ENCODE measurements at regions not wholly inside any gene's neighbourhood (a gene's known extent, or its start where the extent isn't known, plus 50 kb on each side); places are given as distances from the start of the nearest gene placed in this dataset.

DNA sequence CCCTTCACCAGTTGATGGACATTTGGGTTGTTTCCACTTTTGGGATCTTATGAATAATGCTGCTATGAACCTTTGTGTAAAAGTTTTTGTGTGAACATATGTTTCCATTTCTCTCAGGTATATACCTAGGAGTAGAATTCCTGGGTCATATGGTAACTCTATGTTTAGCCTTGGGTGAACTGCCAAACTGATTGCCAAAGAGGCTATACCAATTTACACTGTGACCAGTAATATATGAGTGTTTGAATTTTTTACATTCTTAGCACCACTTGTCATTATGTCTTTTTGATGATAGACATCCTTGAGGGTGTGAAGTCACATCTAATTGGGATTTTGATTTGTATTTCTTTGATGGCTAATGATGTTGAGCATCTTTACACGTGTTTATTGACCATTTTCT, 290.1 kb downstream of the DUSP10 start (continued):
- TF ChIP-seq RELB (IDR thresholded peaks at IDR 0.05; ENCODE audit: low read depth): no peak

- BruUV-seq (replicated peaks): no TSS peak
- intact Hi-C loops (cut with micrococcal nuclease; ENCODE audit: unreplicated experiment) (no loop called here), in situ Hi-C loops (cut with MboI) (no loop called here)
- FAIRE-seq: no peak
- WGBS (ENCODE audit: insufficient coverage, insufficient replicate concordance, low lambda C conversion rate, missing lambda C conversion rate): 37% methylated on average over 2 of the region's 2 CpGs
- TF ChIP-seq NFIC (IDR thresholded peaks at IDR 0.05; ENCODE audit: low read depth, low read length): no peak
- TF ChIP-seq CEBPB (IDR thresholded peaks at IDR 0.05; ENCODE audit: borderline replicate concordance in 1 of 2, low read depth in 2 of 2, low read length in 2 of 2): no peak
- no peak for TF ChIP-seq CHD2 (IDR thresholded peaks at IDR 0.05; ENCODE audit: borderline replicate concordance, low read depth, low read length)
- TF ChIP-seq ZNF274 (IDR thresholded peaks at IDR 0.05; ENCODE audit: insufficient read depth, insufficient read length): no peak
- TF ChIP-seq, protein P1, sequence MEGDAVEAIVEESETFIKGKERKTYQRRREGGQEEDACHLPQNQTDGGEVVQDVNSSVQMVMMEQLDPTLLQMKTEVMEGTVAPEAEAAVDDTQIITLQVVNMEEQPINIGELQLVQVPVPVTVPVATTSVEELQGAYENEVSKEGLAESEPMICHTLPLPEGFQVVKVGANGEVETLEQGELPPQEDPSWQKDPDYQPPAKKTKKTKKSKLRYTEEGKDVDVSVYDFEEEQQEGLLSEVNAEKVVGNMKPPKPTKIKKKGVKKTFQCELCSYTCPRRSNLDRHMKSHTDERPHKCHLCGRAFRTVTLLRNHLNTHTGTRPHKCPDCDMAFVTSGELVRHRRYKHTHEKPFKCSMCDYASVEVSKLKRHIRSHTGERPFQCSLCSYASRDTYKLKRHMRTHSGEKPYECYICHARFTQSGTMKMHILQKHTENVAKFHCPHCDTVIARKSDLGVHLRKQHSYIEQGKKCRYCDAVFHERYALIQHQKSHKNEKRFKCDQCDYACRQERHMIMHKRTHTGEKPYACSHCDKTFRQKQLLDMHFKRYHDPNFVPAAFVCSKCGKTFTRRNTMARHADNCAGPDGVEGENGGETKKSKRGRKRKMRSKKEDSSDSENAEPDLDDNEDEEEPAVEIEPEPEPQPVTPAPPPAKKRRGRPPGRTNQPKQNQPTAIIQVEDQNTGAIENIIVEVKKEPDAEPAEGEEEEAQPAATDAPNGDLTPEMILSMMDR (IDR thresholded peaks at IDR 0.05 in 2 of 3, conservative IDR thresholded peaks at IDR 0.05 in 1 of 3; ENCODE audit: control insufficient read depth in 2 of 3, extremely low read depth in 1 of 3, insufficient read depth in 1 of 3, low read depth in 3 of 3, low read length in 3 of 3): no peak
- TF ChIP-seq USF2 (IDR thresholded peaks at IDR 0.05; ENCODE audit: borderline replicate concordance, low read depth, low read length): no peak
- TF ChIP-seq NR2F1 (conservative IDR thresholded peaks at IDR 0.05): no peak
- TF ChIP-seq, protein P2, sequence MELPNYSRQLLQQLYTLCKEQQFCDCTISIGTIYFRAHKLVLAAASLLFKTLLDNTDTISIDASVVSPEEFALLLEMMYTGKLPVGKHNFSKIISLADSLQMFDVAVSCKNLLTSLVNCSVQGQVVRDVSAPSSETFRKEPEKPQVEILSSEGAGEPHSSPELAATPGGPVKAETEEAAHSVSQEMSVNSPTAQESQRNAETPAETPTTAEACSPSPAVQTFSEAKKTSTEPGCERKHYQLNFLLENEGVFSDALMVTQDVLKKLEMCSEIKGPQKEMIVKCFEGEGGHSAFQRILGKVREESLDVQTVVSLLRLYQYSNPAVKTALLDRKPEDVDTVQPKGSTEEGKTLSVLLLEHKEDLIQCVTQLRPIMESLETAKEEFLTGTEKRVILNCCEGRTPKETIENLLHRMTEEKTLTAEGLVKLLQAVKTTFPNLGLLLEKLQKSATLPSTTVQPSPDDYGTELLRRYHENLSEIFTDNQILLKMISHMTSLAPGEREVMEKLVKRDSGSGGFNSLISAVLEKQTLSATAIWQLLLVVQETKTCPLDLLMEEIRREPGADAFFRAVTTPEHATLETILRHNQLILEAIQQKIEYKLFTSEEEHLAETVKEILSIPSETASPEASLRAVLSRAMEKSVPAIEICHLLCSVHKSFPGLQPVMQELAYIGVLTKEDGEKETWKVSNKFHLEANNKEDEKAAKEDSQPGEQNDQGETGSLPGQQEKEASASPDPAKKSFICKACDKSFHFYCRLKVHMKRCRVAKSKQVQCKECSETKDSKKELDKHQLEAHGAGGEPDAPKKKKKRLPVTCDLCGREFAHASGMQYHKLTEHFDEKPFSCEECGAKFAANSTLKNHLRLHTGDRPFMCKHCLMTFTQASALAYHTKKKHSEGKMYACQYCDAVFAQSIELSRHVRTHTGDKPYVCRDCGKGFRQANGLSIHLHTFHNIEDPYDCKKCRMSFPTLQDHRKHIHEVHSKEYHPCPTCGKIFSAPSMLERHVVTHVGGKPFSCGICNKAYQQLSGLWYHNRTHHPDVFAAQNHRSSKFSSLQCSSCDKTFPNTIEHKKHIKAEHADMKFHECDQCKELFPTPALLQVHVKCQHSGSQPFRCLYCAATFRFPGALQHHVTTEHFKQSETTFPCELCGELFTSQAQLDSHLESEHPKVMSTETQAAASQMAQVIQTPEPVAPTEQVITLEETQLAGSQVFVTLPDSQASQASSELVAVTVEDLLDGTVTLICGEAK (IDR thresholded peaks at IDR 0.05; ENCODE audit: borderline replicate concordance): no peak
- no peak for TF ChIP-seq EED (IDR thresholded peaks at IDR 0.05; ENCODE audit: low read depth)
- TF ChIP-seq, protein P3, sequence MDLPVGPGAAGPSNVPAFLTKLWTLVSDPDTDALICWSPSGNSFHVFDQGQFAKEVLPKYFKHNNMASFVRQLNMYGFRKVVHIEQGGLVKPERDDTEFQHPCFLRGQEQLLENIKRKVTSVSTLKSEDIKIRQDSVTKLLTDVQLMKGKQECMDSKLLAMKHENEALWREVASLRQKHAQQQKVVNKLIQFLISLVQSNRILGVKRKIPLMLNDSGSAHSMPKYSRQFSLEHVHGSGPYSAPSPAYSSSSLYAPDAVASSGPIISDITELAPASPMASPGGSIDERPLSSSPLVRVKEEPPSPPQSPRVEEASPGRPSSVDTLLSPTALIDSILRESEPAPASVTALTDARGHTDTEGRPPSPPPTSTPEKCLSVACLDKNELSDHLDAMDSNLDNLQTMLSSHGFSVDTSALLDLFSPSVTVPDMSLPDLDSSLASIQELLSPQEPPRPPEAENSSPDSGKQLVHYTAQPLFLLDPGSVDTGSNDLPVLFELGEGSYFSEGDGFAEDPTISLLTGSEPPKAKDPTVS (IDR thresholded peaks at IDR 0.05; ENCODE audit: low read depth, low read length): no peak
- TF ChIP-seq SREBF2 (IDR thresholded peaks at IDR 0.05; ENCODE audit: low read length): no peak
- no peaks in the 10 kb centered on the region for H3K9me3 ChIP-seq (replicated peaks; ENCODE audit: control insufficient read depth, insufficient read depth, low read length)
- no peak overlapping the region for H3K27ac ChIP-seq (ENCODE audit: control insufficient read depth, insufficient read depth)
- no peak for DNase-seq (ENCODE audit: low read depth, low spot score)
- CTCF ChIA-PET: interaction anchor here (1.6 kb wide), 1 partner anchor 19 kb away, joined by 4 read pairs; no protein-coding TSS in a partner anchor
- H4K20me1 ChIP-seq (ENCODE audit: control insufficient read depth, insufficient read depth): no peaks in the 10 kb centered on the region
- no peaks in the 10 kb centered on the region for H3K4me1 ChIP-seq (ENCODE audit: control insufficient read depth, insufficient read depth, low read length)
- ATAC-seq: no peak
- no peak overlapping the region for H3K4me3 ChIP-seq
- H3K27me3 ChIP-seq (replicated peaks in 1 of 2; ENCODE audit: control insufficient read depth in 2 of 2, insufficient read depth in 2 of 2, low read length in 1 of 2): no peaks in the 10 kb centered on the region
- SMC1A ChIA-PET (ENCODE audit: uncharacterized antibody, unreplicated experiment): no interaction called here
- H3K79me2 ChIP-seq (ENCODE audit: control insufficient read depth, insufficient read depth, low read length): no peaks in the 10 kb centered on the region
- RAD21 ChIA-PET (ENCODE audit: unreplicated experiment): no interaction called here
- POLR2A ChIA-PET: no interaction called here
- no peak overlapping the region for H3K4me2 ChIP-seq (ENCODE audit: control insufficient read depth, insufficient read depth)
- H2AFZ ChIP-seq (ENCODE audit: control insufficient read depth, low read depth, low read length): no peak overlapping the region
- no peak overlapping the region for H3K9ac ChIP-seq (ENCODE audit: control insufficient read depth, insufficient read depth, low read length)
- H3K36me3 ChIP-seq (ENCODE audit: control insufficient read depth in 2 of 2, insufficient read depth in 2 of 2, low read length in 1 of 2): no peaks in the 10 kb centered on the region
Measured at GRCh38 chr1:221454096-221454495, 287.8 kb downstream of the DUSP10 start.
